Inflammatory macrophage treated with lipopolysaccharide for 1 hour (primary cell): ENCODE measurements at regions not wholly inside any gene's neighbourhood (a gene's known extent, or its start where the extent isn't known, plus 50 kb on each side); places are given as distances from the start of the nearest gene placed in this dataset.
A peak's percentile ranks its signal among the peaks of the same experiment; 100 is the strongest.

Experiments
- DNase-seq, 2 donors: peaks; one replicate each; pipeline ENCODE4 v3.0.0-alpha.2; 2020 to 2022

- DNase-seq: no peak
These were observed 244.4 kb downstream of the RPS24 start for GRCh38 chr10:78278058-78278404.

GRCh38 chr10:78279756-78280155, 246.1 kb downstream of the RPS24 start:
- no peak for DNase-seq

DNA sequence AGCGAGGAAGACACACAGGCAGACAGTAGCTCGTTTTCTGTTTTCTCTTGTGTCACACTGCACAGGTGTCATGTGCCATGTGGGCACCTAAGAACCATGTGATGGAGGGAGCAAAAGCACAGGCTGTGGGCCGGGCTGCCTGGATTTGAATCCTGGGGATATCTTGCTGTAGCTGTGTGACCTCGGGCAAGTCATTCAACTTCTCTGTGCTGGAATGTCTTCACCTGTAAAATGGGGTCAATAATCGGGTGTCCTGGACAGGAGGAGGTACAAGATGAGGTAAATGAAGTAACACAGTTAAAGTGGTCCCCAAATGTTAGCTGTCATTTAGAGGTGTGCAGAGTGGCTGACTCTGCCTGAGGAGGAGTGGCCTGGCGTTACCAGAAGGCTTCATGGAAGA, 246.9 kb downstream of the RPS24 start:
- DNase-seq: no peak

DNA sequence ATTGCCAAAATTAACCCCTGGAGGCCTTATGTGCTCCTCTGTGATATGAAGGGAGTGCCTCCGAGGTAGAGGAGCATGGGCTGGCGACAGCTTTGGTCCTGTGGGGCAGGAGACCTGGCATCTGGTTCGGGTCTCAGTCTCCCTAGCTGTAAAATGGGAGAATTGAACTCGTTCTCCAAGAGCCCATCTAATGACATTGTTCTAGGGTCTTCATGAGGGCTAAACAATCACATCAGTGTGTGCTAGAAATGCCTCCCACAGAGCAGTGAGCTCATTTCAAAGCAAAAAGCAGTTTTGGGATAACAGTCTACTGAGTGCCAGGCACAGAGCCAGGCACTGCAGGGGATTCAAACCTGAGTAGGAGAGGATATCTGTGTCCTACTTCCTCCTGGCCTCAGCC, 248.0 kb downstream of the RPS24 start:
- DNase-seq: no peak

DNA sequence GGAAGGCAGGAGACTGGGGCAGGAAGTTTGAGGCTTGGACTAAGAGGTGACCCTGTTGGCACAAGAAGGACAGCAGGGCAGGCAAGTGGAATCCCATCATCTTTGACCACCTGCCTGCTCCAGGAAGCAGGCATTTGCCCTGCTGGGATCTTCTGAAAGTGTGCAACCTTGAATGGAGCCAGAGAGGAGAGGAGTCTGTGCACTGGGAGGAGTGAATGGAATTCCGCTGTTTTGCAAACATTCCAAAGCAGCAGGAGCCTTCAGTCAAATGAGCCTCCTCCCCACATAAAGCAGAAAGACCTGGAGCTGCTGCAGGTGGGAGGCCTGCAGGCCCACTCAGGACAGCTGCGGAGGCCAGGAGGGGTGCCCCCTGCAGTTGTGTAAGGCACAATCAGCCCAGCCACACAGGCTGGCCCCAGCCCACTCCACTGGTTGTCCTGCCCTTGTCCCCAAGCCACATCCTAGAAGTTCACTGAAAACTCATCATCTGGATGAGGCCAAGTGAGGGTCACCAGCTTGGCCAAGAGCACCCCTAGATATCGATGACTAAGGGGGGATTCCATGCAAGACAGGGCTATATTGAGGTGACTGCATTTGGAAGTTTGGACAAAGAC, 249.5 kb downstream of the RPS24 start:
- DNase-seq: no peak

- DNase-seq: no peak
These were observed 250.7 kb downstream of the RPS24 start for GRCh38 chr10:78284381-78284780.

GRCh38 chr10:78285226-78285625, 251.6 kb downstream of the RPS24 start:
- DNase-seq: no peak

GRCh38 chr10:78286186-78286585, 252.5 kb downstream of the RPS24 start:
- no peak for DNase-seq

DNA sequence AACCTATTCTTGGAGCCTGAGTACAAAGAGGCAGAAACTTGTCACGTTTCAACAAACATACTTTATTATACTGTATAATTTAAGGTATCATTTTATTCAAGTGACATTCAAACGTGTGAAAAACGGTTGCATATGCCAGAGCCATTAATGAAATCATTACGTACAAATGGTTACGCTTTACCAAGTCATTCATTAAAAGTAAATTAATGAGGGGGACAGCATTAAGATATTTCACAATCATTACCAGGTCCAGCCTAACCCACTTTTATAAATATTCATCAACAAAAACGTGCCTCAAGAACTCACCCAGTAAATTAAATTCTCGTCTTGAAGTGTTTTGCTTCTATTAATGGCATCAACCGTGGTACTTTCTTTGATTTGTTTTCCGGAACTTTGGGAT, 253.0 kb downstream of the RPS24 start:
- DNase-seq: no peak

GRCh38 chr10:78287618-78288017, 254.0 kb downstream of the RPS24 start:
- no peak for DNase-seq

DNA sequence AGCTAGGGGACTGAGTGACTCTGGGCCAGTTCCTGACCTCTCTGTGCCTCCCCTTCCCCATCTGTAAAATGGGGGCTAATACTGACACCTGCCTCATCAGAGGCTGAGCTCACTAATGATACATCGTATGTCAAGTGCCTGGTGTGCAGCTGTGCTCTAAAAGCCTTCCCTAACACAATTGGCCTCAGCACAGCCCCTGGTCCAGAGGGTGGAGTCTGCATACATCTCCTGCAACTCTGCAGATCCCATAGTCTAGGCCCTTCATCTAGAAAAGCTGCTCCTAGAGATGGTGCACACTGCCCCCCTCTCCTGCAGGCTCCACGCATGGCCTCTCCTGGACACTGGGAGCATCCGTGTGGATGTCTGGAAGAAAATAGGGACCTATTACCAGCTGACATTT, 255.0 kb downstream of the RPS24 start:
- DNase-seq: no peak

DNA sequence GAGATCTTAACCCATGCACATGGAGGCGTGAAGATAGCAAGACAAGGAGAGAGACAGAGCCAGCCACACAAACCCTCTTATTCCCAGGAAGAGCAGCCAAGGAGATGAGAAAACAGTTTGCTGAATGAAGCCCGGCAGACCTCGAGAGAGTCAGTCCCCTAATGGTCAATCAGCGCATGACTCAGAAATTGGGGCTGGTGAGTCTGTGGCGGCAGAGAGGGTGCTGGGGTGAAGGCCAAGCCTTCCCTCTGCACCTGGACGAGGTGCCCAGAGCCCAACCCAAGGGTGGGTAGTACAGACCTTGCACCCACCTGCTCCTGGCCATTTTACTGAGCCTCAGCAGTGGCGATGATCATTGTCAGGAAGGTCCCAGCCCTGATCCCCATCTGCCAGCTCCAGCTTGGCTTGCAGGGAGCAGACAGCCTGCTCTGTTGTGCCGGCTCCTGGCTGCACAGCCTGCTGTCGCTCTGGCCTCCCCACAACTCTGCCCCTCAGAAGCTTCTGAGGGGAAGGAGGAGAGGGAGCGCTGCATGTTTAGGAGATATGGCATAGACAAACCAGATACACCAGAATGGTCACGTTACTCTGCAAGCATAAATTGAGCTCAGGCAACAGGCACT, 256.6 kb downstream of the RPS24 start:
- no peak for DNase-seq

DNA sequence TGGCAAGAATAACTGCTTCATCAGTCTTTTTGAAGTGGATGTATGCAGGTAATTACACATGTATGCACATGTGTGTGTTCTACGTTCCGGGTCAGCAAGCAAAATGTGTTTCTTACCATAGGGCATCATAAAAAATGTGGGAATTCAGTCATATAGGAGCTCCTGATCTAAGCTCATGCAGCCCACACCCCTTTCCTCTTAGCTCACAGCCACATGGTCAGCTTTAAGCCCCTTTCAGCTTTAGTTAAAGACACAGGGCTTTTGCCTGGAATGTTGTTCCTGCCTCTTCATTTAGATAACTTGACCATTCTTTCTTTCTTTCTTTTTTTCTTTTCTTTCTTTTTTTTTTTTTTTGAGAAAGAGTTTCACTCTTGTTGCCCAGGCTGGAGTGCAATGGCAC, 258.1 kb downstream of the RPS24 start:
- no peak for DNase-seq

DNA sequence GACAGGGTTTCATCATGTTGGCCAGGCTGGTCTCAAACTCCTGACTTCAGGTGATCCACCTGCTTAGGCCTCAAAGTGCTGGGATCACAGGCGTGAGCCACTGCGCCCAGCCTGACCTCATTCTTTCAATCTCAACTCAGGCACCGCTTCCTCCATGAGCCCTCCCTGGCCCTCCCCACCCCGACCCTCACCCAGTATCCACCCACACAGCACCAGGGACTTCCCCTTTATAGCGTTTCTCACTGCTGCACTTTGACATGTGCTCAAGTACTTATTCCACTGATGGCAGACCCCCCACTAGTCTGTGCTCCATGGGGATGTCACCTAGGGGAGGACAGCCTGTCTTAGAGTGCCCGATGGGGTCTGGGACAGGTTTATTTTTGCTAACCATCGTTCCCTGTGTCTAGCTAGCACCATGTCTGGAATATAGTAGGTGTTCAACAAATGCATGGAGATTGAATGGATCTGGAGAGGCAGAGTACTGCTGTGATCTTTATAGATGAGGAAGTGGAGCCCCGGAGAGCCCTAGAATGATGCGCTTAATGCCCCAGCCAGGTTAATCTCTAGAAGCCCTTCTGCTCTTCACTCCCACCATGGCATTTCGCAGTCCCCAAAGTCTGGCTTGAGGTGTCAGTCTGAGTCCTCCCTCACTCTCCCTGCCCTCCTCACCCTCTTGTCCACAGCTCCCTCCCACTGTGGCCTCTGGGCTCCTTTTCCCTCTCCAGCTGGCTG, 258.8 kb downstream of the RPS24 start:
- DNase-seq: no peak

DNA sequence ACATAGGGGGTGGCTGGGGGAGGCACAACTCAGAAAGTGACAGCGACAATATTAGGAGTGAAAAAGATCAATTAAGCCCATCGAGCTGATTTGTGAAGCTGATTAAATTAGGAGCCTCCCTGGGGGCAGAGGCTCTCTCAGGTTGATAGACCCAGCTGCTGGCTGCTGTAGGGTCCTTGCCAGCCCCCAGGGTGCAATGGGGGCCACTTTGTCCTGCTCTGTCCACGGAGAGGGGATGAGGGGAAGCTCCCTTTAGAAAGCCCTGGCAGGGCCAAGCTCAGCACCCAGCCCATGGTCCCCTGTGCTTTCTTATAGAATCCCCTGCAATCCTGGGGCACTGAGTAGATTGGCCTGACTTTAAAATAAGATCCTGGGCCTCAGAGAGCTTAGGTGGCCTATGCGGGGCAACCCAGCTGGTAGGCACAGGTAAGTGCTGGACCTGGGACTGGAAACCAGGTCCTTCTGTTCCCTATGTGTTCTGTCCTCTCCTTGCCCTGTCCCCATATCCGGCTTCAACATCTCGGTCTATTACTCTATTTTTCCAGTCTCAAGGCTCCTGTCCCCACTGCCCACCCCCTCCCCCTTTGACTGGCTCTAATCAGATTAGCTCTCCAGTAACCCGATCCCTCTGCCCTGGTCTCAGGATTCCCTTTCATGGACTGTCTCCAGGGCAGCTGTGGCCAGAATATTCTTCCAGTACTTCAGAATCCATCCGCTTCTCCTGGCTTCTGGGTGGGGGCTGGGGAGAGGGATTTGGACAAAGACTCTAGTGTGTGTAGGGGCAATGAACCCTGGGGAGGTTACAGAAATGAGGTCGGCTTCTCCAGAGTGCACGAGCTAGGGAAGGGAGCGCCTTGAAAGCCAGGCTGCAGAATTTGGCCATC, 259.6 kb downstream of the RPS24 start:
- DNase-seq: no peak

DNA sequence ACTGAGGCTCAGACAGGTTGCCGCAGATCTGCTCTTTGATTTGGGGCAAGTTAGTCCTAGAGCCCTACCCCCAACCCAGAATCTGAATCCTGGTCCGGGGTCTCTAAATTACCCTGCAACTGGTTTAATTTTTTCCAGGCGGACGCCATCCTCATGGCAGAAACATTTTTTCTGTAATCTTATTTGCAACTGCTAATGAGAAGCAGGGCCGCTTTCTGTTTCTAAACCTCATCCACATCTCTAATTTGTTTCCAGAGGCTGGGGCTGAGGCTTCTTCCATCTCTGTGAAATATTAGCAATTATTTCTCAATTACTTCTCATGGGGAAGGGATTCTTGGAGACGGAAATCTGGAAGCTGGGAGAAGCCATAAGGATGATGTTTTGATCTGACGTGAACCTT, 261.6 kb downstream of the RPS24 start:
- no peak for DNase-seq

DNA sequence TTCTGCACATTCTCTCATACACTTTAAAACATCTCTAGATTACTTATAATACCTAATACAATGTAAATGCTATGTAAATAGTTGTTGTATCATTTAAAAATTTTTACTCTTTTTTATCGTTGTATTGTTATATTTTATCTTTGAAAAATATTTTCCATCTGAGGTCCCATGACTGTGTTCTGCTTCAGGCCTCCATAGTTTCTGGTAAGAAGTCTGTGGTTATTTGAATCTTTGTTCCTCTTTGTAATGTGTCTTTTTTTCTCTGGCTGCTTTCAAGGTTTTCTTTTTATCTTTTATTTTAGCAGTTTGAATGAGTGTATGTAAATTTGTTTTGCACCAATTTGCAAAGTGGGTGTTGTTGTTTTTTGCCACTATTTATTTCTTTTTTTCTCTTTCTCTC, 263.1 kb downstream of the RPS24 start:
- DNase-seq: peak; percentile 11 to 41

GRCh38 chr10:78297997-78298396, 264.3 kb downstream of the RPS24 start:
- no peak for DNase-seq

DNA sequence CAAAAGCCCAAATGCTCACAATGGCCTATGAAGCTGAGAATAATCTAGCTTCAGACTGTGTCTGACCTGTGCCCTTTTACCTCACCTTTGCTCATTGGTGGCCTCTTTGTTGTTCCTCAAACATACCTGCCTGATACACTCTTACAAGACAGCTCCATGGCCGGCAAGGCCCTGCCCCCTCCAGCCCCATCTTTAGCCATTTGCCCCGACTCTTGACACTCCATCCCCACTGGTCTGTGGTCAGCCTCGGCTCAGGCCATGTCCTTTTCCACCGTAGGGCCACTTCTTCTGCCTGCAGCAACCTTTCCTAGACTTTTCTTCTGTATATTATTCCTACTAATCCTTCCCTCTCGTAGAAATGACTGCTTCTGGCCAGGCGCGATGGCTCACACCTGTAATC, 265.2 kb downstream of the RPS24 start:
- DNase-seq: no peak

DNA sequence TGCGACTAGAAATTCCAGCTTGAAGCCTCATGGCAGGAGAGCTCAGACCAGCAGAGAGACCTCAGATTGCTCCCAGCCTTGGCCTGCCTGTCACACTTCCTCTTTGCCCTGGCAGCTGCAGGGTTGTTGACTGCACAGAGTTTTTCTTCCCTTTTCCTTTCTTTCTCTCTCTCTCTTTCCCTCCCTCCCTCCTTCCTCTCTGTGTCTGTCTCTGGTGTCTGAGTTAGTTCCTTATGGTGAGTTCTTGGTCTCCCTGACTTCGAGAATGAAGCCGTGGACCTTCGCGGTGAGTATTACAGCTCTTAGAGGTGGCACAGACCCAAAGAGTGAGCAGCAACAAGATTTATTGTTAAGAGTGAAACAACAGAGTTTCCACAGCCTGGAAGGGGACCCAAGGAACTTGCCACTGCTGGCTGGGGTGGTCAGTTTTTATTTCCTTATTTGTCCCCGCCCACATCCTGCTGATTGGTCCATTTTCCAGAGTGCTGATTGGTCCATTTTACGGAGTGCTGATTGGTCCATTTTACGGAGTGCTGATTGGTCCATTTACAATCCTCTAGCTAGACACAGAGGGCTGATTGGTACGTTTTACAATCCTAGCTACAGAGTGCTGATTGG, 266.3 kb downstream of the RPS24 start:
- DNase-seq: peak; percentile 75 to 81

DNA sequence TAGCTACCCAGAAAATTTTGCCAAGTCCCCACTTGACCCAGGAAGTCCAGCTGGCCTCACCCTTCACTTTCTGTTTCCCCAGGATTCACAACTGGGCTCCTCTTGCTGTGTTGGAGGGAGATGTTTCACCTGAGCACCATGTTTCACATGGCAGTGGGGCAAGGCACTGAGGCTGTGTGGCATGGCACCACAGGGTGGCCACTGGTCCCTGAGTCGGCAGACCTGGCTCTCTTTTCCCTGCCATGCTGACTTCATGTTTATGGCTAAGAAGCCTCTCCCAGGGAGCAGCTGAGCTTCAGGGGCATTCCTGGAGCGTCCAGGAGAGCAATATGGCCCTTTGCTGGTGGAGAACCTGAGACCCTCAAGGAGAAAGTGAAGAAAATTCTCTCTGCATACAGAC, 266.9 kb downstream of the RPS24 start:
- no peak for DNase-seq

GRCh38 chr10:78301481-78301880, 267.8 kb downstream of the RPS24 start:
- no peak for DNase-seq
